GF-D8 (cell line): ENCODE measurements at regions not wholly inside any gene's neighbourhood (a gene's known extent, or its start where the extent isn't known, plus 50 kb on each side); places are given as distances from the start of the nearest gene placed in this dataset.

Experiments
- DNase-seq: peaks from one replicate; lab custom pipeline; 2025; lab: John Stamatoyannopoulos, UW

- DNase-seq: no peak
Observed at GRCh38 chr15:81774309-81774708, 271.5 kb downstream of the MEX3B start.

DNA sequence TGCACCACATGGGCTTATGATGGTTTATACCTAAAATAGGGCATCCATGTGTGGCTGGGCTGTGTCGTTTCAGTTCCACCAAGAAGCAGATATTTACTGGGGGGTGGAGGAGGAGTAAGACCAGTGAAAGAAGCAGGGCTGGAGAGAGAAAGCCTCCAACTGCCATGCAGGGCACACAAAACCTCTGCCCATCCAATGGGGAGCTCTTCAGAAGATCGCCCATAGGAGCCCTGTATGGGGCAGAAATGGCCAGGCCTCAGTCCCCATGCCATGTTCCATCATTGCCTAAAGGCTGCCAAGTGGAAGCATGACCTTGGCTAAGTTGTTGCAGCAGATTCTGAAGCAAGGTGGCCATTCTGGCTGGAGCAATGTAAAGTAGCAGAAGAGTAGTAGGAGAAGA, 277.0 kb downstream of the MEX3B start:
- no peak for DNase-seq

GRCh38 chr15:81766829-81767475, 278.9 kb downstream of the MEX3B start:
- no peak for DNase-seq

DNA sequence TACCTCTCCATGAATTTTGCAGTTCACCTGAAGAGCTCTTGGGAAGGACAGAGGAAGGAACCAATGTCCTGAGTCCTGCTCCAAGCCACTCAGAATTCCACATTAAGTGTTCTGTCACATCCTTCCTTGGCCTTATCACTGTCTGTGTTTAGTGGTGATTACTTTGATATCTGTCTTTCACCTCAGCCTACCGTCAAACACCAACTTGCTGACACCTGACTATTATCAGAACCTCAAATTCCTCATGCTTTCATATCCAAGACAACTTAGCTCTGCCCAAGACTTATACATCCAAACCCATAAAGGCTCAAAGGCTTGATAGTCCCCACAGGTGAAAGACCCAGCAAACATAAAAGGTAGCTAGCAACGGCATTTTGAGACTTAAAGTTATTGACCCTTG, 280.0 kb downstream of the MEX3B start:
- no peak for DNase-seq

DNA sequence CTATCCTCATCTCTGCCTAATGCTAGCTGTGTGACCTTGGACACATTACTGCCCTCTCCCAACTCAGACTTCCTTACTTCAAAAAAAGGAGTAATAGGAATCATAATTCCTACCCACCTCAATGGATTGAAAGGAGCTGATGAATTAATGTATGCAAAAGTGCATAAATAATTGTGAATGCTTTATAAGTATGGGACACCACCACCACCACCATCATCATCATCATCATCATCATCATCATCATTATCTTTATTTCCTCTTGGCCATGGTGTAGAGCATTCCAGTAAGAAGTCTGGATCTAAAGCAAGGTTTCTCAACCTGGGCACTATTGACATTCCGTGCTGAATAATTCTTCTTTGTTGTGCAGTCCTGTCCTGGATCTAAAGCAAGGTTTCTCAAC, 282.5 kb downstream of the MEX3B start:
- no peak for DNase-seq

- no peak for DNase-seq
Observed at GRCh38 chr15:81760686-81761085, 285.1 kb downstream of the MEX3B start.

GRCh38 chr15:81758818-81759284, 287.0 kb downstream of the MEX3B start:
- no peak for DNase-seq

DNA sequence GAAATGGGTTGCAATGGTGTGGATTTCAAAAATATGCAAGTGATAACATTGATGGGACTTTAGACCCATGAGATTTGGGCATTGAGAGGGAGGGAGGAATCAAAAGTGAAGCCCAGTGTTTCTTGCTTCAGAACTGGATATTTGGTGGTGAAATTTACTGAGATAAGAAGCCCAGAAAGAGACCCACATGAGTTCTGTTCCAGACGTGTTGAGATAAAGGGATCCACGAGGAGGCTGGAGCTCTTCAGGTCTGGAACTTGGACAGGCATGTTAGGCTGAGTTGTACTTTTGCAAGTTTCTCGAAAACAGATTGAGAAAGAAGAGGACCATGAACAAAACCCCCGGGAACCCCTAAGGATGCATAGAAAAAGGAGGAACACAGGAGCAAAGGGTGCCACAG, 290.2 kb downstream of the MEX3B start:
- no peak for DNase-seq

- no peak for DNase-seq
Observed at GRCh38 chr15:81754078-81754477, 291.7 kb downstream of the MEX3B start.

- no peak for DNase-seq
Observed at GRCh38 chr15:81752974-81753373, 292.8 kb downstream of the MEX3B start.

DNA sequence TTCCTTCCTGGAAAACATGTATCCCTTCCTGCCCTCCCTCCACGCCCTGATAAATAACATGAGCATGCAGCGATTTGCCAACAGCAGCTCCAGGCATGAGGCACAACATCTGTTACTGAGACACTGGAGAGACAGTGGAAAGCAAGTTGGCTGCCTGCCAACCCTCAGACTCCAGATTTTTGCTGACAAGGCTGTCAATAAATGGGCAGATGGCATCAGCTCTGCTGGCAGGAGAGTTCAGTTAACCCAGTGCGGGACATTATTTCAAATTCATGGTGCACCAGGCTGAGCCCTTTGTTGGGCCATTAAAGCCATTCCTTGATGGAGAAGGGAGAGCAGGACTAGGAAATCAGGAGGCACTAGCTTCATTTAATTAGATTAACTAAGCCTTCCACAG, 293.3 kb downstream of the MEX3B start:
- DNase-seq: no peak

DNA sequence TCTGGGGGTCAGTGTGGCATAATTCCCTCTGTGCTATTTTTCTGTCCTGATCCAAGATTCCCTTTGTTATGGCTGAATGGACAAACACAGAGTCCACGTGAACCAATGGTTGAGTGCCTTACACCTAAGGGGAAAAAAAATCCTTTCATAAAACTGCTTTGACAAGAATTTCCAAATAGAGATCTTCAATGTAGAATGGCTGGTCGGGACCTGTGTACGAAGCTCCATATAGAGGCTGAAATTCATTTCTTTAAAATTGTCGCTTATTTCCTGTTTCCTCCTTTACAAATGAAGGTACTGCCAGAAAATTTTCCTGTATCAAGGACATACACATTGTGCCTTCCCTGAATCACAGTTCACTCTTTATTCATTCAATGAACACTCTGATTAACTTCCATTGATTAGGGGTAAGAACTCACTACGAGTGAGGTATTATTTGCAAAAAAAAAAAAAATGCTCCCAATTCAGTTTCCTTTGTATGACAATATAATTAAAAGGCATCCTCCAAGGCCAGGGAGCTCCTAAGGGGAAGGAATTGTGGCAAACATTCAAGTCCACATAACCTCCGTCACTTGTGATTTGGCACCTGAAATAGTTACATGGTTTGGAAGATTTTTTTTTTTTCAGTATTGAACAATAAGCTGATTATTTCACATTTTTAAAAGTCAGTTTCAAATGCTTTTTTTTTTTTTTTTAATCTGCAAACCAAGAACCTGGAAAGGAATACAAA, 293.8 kb downstream of the MEX3B start:
- no peak for DNase-seq

DNA sequence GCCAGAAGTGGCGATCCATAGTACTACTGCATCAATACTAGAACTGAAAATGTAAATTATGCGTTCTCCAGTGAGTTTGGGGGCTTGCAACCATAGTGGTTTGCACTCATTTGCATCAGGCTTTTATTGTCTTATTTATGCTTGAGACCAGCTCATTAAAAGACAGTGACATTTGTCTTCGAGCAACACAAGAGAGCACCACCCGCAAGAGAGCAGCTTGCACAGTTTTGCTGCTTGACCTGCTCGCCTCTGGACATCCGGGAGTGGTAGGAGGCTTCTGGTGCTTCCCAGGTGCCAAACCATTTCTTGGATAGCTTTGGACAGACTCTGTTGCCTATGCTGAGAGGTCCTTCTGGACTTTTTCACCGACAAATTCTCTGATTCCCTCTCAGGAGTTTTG, 294.6 kb downstream of the MEX3B start:
- no peak for DNase-seq

DNA sequence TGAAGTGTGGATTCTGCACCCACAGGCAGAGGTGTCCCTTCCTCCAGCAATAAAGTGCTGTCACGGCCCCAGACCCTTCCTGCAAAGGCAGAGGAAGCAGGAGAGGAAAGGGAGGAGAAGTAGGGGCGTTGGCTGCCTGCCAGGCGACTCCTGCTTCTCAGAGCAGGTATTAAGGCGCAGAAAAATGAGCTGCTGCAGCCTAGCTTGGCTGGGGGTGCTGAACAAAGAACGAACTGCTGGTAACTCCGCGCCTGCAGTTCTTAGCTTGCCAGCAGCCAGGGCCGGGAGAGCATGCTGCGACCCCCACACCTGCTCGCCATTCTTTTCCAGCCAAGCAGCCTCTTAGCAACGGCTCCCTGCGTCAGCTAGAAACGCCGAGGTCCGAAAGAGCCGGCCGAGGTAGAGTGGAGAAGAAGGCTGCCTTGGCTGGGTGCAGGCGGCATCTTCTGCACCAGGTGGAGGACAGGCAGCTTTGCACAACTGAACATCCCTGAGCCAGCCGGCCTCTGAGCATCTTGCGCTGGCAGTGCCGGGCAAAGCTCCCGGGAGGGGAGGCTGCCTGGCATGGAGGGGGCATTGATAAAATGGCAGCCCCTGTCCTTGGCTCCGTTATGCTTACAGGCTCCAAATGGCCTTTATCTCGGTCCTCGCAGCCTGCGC, 296.0 kb downstream of the MEX3B start:
- DNase-seq: no peak

DNA sequence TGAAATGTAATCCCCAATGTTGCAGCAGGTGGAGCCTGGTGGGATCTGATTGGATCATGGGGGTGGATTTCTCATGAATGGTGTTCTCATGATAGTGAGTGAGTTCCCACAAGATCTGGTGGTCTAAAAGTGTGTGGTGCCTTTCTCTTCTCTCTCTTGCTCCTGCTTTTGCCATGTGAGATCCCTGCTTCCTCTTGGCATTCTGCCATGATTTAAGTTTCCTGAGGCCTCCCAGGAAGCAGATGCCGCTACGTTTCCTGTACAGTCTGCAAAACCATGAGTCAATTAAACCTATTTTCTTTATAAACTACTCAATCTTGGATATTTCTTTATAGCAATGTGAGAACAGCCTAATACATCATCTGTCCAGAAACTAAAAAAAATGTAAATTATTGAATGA, 298.3 kb downstream of the MEX3B start:
- DNase-seq: no peak

- DNase-seq: no peak
Observed at GRCh38 chr15:81747026-81747425, 298.8 kb downstream of the MEX3B start.

DNA sequence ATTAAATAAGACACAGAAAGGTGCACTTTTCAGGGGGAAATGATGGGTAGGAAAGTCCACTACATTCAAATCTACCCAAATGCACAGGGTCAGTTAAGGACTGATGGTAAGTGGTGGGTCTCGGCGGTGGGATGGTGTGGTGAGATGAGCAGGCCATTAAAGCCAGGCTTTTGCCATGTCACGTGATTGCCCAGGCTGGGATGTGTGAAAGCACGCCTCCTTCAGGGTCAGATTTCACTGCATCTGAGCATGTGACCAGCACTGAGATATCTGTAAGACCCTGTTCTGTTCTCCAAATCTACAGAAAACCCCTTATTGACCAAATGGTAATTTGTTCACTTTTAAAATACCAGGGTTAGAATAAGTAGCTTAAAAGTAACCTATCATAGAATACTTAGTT, 301.5 kb downstream of the MEX3B start:
- DNase-seq: no peak

GRCh38 chr15:81740416-81740815, 305.4 kb downstream of the MEX3B start:
- DNase-seq: no peak

- no peak for DNase-seq
Observed at GRCh38 chr15:81729340-81729739, 316.5 kb downstream of the MEX3B start.

GRCh38 chr15:81728726-81729125, 317.1 kb downstream of the MEX3B start:
- DNase-seq: no peak

DNA sequence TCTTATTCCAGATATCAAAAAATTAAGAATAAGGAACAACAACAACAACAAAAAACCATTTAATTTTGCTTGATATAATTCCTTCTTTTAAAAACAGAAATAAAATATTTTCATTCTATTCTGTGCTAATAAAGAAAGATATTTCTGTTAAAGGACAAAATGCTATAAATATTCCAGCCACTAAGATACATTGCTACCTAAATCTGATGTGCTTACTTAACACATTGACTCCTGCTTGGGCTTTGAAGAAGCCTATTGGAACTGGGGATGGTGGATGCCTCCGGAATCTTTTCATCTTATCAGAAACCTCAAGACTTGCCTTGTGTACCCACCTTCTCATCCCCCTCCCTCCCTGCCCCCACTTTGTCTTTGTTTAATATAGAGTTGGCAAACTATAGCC, 320.2 kb downstream of the MEX3B start:
- no peak for DNase-seq

DNA sequence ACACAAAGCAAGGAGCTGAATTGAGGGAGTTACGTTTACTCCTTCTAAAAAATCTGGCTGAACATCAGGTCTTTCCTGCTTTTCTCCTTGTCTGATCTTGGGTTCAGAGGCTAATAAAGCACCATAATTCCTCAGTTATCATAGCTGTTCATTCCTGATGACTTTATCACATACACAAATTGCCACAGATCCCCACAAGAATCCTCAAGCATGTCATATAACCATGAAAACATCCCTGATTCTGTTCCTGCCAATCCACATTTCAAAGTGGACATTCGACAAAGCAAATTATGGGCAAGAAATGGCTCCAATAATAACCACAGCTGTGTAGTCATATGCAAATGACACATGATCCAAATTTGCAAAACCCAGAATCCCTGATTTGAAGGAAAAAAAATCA, 321.3 kb downstream of the MEX3B start:
- no peak for DNase-seq

- no peak for DNase-seq
Observed at GRCh38 chr15:81723701-81724100, 322.1 kb downstream of the MEX3B start.
